Stimulated activated CD4-positive, alpha-beta T cell treated with anti-CD3 and anti-CD28 coated beads, Interleukin-15, amount 100 ng/mL, for 24 hours (primary cell): ENCODE measurements at regions not wholly inside any gene's neighbourhood (a gene's known extent, or its start where the extent isn't known, plus 50 kb on each side); places are given as distances from the start of the nearest gene placed in this dataset.
"Not testable (repeated sequence)": the region's sequence is repeated elsewhere in the genome, so short reads cannot be mapped to it uniquely, and the experiment has no call there.

Experiments used
- DNase-seq: peaks from one replicate; pipeline ENCODE4 v3.0.0-alpha.2; 2020

GRCh38 chr14:84298663-84299195 is 1231.2 kb upstream of the FLRT2 start:
- DNase-seq, result no peak

- DNase-seq, result no peak
Measured at GRCh38 chr14:84303140-84303539, 1226.8 kb upstream of the FLRT2 start.

- DNase-seq, result no peak
Measured at GRCh38 chr14:84312551-84312950, 1217.4 kb upstream of the FLRT2 start.

- no peak for DNase-seq
Measured at GRCh38 chr14:84323450-84323849, 1206.5 kb upstream of the FLRT2 start.

GRCh38 chr14:84323978-84324377 is 1206.0 kb upstream of the FLRT2 start:
- no peak for DNase-seq

- no peak for DNase-seq
Measured at GRCh38 chr14:84336433-84336832, 1193.5 kb upstream of the FLRT2 start.

GRCh38 chr14:84340938-84341337 is 1189.0 kb upstream of the FLRT2 start:
- DNase-seq, result no peak

GRCh38 chr14:84341867-84342266 is 1188.1 kb upstream of the FLRT2 start:
- DNase-seq, result not testable (repeated sequence)

GRCh38 chr14:84343656-84344055 is 1186.3 kb upstream of the FLRT2 start:
- DNase-seq, result no peak

- DNase-seq, result no peak
Measured at GRCh38 chr14:84351646-84352045, 1178.3 kb upstream of the FLRT2 start.

- DNase-seq, result no peak
Measured at GRCh38 chr14:84361476-84361875, 1168.5 kb upstream of the FLRT2 start.

GRCh38 chr14:84375235-84375634 is 1154.7 kb upstream of the FLRT2 start:
- no peak for DNase-seq

GRCh38 chr14:84390010-84390409 is 1139.9 kb upstream of the FLRT2 start:
- DNase-seq, result no peak

GRCh38 chr14:84397631-84398030 is 1132.3 kb upstream of the FLRT2 start:
- no peak for DNase-seq

GRCh38 chr14:84399296-84399910 is 1130.5 kb upstream of the FLRT2 start:
- DNase-seq, result no peak

- no peak for DNase-seq
Measured at GRCh38 chr14:84401631-84402030, 1128.3 kb upstream of the FLRT2 start.

GRCh38 chr14:84403585-84403984 is 1126.4 kb upstream of the FLRT2 start:
- DNase-seq, result no peak

- DNase-seq, result no peak
Measured at GRCh38 chr14:84404246-84404645, 1125.7 kb upstream of the FLRT2 start.

GRCh38 chr14:84409435-84409834 is 1120.5 kb upstream of the FLRT2 start:
- no peak for DNase-seq

GRCh38 chr14:84410344-84410743 is 1119.6 kb upstream of the FLRT2 start:
- no peak for DNase-seq

- no peak for DNase-seq
Measured at GRCh38 chr14:84420221-84420620, 1109.7 kb upstream of the FLRT2 start.

- DNase-seq, result no peak
Measured at GRCh38 chr14:84421621-84422020, 1108.3 kb upstream of the FLRT2 start.

- DNase-seq, result no peak
Measured at GRCh38 chr14:84425968-84426367, 1104.0 kb upstream of the FLRT2 start.

GRCh38 chr14:84432676-84433075 is 1097.3 kb upstream of the FLRT2 start:
- no peak for DNase-seq

GRCh38 chr14:84433961-84434360 is 1096.0 kb upstream of the FLRT2 start:
- DNase-seq, result no peak
